ENCODE measurements at regions not wholly inside any gene's neighbourhood (a gene's known extent, or its start where the extent isn't known, plus 50 kb on each side); places are given as distances from the start of the nearest gene placed in this dataset.
"Not testable (repeated sequence)": the region's sequence is repeated elsewhere in the genome, so short reads cannot be mapped to it uniquely, and the experiment has no call there.

DNA sequence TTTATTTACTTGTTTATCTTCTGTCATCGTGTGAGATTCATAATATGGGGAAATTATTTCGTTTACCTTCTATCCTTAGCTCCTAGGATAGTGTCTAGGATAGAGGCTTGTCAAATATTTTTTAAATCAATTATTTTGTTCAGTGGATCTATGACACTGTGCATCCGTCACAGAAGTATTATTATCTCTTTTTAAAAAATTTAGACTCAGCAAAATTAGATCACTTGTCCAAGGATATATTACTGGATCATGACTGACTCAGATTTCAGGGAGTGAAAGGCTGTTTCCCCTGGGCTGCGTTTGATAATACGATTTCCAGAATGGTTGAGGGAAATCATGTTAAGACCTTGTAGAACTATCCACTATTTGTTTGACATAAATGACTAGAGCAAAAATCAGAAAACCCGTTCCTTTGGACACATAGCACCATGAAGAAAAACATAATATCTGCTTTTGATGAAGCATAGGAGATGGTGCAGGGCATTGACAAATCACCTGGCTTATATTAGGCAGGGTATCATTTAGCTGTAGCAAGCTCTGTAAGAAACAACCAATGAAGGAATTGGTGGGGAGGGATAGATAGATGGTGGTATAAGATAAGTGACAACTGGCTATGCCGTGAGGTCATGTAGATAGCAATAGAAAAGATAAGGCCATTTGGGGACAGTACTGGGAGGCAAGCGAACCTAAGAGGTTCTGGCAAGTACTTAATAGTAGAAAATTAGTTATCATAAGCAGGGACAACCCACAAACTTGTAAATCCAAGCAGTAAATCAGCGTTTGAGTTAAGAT is 465.2 kb upstream of the MAN1A1 start:
- DNase-seq (ENCODE audit: low read depth in 2 of 2): no peak

GRCh38 chr6:119802464-119802863 is 452.9 kb upstream of the MAN1A1 start:
- no peak for DNase-seq (ENCODE audit: low read depth in 2 of 2)

GRCh38 chr6:119801056-119801455 is 451.5 kb upstream of the MAN1A1 start:
- DNase-seq (ENCODE audit: low read depth in 2 of 2): no peak

DNA sequence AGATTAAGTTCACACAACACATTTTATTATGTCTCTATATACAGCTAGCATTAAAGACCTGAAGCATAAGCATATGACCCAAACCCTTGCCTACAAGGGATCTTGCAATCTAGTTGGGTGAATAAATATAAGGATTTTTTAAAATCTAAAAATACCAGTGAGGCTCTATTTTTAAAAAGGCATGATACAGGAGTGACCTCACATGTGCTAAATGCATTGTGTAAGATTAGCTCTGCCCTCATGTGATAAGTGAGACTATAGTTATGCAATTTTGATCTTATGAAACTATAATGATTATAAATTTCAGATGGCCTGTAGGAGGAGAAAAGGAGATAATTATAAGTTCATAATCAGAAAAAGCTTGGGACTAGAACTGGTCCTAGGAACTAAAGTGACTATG is 451.0 kb upstream of the MAN1A1 start:
- DNase-seq (ENCODE audit: low read depth in 2 of 2): no peak

- DNase-seq (ENCODE audit: low read depth in 2 of 2): no peak
These were observed 450.3 kb upstream of the MAN1A1 start for GRCh38 chr6:119799596-119800509.

GRCh38 chr6:119791736-119792135 is 442.2 kb upstream of the MAN1A1 start:
- DNase-seq (ENCODE audit: low read depth in 2 of 2): no peak

DNA sequence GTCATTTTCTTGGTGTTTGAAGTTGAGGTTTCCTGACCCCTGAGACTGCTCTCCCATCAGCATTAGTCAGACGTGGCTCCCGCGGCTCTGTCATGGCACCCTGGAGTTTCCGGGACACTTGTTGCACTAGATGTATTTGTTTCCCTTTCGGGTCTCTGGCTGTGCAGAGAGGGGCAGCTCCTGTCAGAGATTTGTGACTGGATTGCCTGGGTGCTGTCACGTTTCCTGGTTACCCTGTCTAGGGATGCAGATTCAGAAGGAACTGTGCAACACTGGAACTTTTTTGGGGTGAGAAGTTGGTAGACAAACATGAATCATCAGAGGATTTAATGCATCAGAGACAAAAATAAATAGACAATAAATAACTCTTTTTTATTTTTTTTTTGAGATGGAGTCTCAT is 431.8 kb upstream of the MAN1A1 start:
- DNase-seq (ENCODE audit: low read depth in 2 of 2): no peak

DNA sequence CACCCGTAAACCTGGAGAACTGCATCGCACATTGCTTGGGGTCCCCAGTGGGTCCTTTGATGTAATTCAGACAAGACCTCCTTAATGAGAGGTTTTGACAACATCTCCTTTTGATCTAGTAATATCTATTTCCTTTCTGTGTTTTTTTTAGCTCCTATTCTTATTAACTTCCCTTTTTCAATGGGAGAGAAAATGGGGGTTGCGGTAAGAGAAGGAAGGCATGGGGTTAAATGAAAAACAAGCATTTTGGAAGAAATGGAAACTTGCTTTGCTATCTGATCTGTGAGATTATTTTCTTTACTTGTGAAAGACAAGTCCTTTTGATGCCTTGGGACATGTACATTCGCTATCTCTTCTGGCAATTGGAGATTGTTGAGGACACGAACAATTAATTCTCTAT is 418.6 kb upstream of the MAN1A1 start:
- DNase-seq (ENCODE audit: low read depth in 2 of 2): no peak

DNA sequence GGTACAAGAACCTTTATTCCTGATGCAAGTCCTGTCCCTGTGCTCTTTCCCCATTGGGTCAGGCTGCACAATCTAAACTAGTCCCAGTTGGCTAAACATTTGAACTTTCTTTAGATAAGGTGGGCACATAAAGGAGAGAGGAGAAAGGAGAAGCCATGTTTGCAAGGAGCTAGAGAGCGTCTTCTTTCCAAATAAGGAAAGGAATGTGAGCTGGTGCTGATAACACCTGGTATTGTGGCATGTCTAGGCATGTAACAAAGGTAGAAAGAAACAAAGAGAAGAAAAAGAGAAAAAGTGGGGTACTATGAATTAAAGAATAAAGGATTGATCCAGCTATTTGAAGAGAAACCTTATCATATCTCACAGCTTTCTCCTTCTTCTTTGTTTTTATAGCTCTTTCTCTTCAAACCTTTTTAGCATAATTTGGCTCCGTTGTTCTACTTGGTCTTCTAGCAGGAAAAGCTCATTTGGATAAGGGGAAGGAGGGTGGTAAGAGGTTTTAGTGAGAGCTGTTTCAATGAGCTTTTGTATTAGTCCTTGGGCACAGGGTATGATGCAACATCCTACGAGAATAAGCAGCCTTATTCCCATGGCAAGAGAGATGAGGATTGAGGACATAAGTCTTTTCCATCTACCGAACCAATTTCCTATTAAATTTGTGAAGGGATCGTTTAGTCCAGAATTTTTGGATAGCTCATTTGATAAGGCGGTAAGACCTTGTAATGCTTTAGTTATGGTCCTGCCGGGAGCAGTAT is 415.5 kb upstream of the MAN1A1 start:
- no peak for DNase-seq (ENCODE audit: low read depth in 2 of 2)

- no peak for DNase-seq (ENCODE audit: low read depth in 2 of 2)
These were observed 410.5 kb upstream of the MAN1A1 start for GRCh38 chr6:119760046-119760445.

DNA sequence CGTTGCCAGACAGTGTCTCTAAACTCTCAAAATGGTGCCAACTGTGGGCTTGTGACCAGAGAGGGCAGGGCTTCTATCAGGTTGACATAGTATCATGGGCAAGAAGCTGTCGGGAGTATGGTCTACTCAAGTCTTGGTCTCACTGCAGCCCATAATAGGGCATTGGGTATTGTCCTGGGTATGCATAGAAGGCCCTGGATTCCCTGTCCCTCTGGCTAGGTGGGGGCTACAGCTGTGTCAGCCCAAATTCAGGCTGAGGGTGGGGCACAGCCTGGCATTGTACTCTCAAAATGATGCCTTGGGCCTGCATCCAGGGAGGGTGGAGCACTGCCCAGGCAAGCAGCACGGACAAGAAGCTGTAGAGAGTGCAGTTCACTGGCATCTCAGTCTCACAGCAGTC is 408.8 kb upstream of the MAN1A1 start:
- no peak for DNase-seq (ENCODE audit: low read depth in 2 of 2)

- DNase-seq (ENCODE audit: low read depth in 2 of 2): no peak
These were observed 407.9 kb upstream of the MAN1A1 start for GRCh38 chr6:119757467-119757866.

DNA sequence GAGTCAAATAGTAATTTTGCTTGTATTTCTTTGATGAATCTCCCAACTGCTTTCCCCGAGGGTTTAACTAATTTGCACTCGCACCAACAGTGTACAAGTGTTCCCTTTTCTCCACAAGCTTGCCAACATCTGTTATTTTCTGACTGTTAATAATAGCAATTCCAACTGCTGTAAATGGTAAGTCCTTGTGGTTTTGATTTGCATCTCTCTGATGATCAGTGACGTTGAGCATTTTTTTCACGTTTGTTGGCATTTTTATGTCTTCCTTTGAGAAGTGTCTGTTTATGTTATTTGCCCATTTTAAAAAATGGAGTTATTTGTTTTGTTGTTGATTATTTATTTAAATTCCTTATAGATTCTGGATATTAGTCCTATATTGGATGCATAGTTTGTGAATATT is 399.8 kb upstream of the MAN1A1 start:
- no peak for DNase-seq (ENCODE audit: low read depth in 2 of 2)

DNA sequence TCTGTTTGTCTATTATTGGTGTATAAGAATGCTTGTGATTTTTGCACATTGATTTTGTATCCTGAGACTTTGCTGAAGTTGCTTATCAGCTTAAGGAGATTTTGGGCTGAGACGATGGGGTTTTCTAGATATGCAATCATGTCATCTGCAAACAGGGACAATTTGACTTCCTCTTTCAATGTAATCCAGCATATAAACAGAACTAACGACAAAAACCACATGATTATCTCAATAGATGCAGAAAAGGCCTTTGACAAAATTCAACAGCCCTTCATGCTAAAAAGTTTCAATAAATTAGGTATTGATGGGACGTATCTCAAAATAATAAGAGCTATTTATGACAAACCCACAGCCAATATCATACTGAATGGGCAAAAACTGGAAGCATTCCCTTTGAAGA is 399.0 kb upstream of the MAN1A1 start:
- not testable (repeated sequence) for DNase-seq (ENCODE audit: low read depth in 2 of 2)

- DNase-seq (ENCODE audit: low read depth in 2 of 2): peak; percentile 1 to 5
These were observed 392.7 kb upstream of the MAN1A1 start for GRCh38 chr6:119742188-119742803.

DNA sequence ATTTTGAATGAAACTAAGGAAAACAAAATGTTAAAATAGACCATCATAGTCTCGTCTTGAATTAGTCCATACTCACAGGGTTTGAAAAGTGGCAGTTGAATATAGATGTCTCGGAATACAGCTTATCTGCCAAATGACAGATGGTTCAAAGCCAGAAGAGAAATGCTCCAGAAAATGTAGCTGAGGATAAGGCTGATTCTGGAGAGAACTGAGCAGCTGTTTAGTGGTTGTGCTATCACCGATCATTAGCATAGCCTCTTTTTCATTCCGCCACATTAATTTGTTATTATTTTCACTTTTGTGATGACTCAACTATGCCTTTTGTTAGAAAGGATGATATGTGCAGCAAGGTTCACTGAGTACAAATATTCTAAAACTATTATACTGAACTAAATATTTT is 390.2 kb upstream of the MAN1A1 start:
- DNase-seq (ENCODE audit: low read depth in 2 of 2): no peak

GRCh38 chr6:119738425-119738824 is 388.9 kb upstream of the MAN1A1 start:
- no peak for DNase-seq (ENCODE audit: low read depth in 2 of 2)

DNA sequence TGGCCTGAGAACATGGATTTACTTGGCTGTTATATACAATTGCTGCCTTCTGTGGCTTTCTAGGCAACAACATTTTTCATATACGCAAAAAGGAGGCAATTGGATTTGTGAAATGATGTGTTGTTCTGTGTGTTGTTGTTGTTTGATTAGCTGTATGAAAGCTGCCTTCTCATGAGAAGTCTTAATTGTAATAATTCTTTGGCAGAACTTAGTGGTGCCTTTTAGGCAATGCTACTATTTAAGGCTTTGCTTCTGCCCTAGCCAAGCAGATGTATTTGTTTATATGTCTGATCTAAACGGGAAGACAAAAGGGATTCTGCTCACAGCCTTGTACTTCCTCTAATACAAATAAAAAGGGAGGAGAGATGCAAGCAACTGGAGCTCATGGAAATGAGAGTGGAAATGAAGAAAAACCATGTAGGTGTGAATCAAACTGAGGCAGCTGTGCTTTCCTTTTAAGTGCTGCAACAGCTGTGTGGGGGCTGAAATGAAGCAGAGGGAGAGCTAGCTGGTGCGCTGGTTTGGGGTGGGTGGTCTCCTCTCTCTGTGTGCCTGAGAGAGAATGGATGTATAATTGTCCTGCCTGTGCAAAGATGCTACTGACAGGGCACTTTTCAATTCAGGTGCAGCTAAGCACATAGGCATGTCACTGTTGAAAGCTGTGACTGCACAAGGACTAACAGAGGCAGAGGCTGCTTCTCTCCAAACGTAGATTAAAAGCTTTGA is 386.9 kb upstream of the MAN1A1 start:
- DNase-seq (ENCODE audit: low read depth in 2 of 2): no peak

DNA sequence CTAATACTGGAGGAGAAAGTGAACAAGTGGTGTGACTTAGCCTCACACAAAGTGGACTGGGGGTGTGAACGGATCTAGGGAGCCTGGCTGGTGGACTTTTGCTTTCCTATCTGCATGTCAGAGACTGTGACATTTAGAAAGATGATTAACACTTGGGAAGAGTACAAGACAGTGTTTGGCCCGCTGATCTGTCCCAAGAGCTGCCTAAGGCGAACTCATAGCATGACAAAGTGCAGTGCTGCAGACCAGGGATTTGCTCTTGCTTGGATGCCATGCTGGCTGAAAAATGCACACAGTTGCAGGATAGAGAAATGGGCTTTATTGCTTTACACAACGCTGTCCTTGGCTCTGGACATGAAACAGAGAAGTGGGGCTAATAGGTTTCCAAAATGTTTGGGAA is 386.0 kb upstream of the MAN1A1 start:
- no peak for DNase-seq (ENCODE audit: low read depth in 2 of 2)

GRCh38 chr6:119734227-119734626 is 384.7 kb upstream of the MAN1A1 start:
- no peak for DNase-seq (ENCODE audit: low read depth in 2 of 2)

- DNase-seq (ENCODE audit: low read depth in 2 of 2): no peak
These were observed 379.4 kb upstream of the MAN1A1 start for GRCh38 chr6:119728935-119729334.

Data from stimulated activated CD8-positive, alpha-beta memory T cell treated with anti-CD3 and anti-CD28 coated beads, Interleukin-2, amount 100 ng/mL, for 1 hour (primary cell).